ENCODE measurements at regions not wholly inside any gene's neighbourhood (a gene's known extent, or its start where the extent isn't known, plus 50 kb on each side); places are given as distances from the start of the nearest gene placed in this dataset.

DNA sequence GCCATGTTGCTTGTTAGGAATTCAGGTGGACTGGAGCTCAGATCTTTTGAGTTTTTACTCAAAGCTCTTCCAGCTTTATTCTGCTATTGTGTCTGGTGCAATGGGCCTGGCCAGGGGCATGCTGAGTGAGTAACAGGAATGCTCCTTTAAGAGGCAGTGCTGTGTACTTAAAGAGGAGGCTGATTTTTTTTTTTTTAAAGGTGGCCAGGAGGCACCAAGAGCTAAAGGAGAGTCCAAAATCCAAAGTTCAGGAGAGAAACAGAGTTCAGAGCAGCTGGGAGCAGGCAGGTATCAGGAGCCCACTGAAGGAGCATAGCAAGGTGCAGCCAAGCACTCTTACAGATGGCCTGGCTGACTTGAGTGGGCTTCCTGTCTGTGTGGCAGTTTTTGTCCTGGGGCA lies 178.7 kb downstream of the FMR1NB start:
- no peaks in the 10 kb centered on the region for H3K9me3 Mint-ChIP-seq (ENCODE audit: unreplicated experiment)
- H3K4me1 Mint-ChIP-seq (ENCODE audit: unreplicated experiment): no peaks in the 10 kb centered on the region
- H3K27me3 Mint-ChIP-seq (ENCODE audit: unreplicated experiment): peaks cover 2% of the 10 kb centered on the region
- TF ChIP-seq, protein P1, sequence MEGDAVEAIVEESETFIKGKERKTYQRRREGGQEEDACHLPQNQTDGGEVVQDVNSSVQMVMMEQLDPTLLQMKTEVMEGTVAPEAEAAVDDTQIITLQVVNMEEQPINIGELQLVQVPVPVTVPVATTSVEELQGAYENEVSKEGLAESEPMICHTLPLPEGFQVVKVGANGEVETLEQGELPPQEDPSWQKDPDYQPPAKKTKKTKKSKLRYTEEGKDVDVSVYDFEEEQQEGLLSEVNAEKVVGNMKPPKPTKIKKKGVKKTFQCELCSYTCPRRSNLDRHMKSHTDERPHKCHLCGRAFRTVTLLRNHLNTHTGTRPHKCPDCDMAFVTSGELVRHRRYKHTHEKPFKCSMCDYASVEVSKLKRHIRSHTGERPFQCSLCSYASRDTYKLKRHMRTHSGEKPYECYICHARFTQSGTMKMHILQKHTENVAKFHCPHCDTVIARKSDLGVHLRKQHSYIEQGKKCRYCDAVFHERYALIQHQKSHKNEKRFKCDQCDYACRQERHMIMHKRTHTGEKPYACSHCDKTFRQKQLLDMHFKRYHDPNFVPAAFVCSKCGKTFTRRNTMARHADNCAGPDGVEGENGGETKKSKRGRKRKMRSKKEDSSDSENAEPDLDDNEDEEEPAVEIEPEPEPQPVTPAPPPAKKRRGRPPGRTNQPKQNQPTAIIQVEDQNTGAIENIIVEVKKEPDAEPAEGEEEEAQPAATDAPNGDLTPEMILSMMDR (IDR thresholded peaks at IDR 0.05; ENCODE audit: unreplicated experiment): no peak
- no peak overlapping the region for H3K27ac Mint-ChIP-seq (ENCODE audit: unreplicated experiment)
- H3K36me3 Mint-ChIP-seq (ENCODE audit: low read depth, unreplicated experiment): no peaks in the 10 kb centered on the region
- no peak overlapping the region for H3K4me3 Mint-ChIP-seq (ENCODE audit: unreplicated experiment)
- DNase-seq (ENCODE audit: low spot score): no peak

DNA sequence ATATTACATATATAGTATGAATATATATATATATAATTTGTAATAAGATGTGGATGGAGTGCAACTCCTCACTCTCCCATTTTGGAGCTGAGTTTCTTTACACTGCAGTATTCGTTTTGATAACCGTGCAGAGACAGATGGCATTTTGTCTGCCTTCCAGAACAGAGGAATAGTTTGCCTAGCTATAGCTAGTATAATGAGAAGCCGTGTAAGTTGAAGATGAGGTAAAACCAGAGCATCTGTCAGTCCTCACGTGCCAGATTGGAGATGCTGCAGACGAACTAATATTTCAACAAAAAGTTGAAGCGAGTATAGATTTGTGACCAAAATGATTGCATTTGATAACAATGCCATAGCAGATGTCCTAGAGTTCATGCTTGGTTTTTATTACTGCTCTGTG lies 180.6 kb downstream of the FMR1NB start:
- Mint-ChIP-seq H3K27ac (ENCODE audit: unreplicated experiment) (no peak overlapping the region), H3K4me1 (ENCODE audit: unreplicated experiment) (no peaks in the 10 kb centered on the region), H3K36me3 (ENCODE audit: low read depth, unreplicated experiment) (no peaks in the 10 kb centered on the region), H3K9me3 (ENCODE audit: unreplicated experiment) (no peaks in the 10 kb centered on the region), H3K27me3 (ENCODE audit: unreplicated experiment) (peaks cover 2% of the 10 kb centered on the region), H3K4me3 (ENCODE audit: unreplicated experiment) (no peak overlapping the region)
- no peak for DNase-seq (ENCODE audit: low spot score)
- TF ChIP-seq, protein P1 (IDR thresholded peaks at IDR 0.05; ENCODE audit: unreplicated experiment): no peak

DNA sequence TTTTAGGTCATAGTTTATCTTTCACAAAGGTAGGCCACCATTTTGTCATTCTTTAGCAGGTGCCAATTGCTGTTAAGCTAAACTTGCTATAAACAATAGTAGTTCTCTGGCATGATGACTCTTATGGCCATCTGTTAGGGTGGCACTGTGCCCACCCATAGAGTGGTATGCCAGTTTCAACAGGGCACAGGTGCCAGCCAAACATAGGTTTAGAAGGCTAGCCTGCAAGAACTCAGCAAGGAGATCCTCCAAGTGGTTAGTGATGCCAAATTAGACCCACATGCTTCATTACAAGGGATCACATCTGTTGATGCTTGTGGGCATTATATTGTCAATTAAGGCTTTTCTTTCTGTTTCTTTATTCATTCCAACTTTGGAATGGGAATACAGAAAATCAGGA lies 204.5 kb downstream of the FMR1NB start:
- Mint-ChIP-seq H3K36me3 (ENCODE audit: low read depth, unreplicated experiment) (no peaks in the 10 kb centered on the region), H3K4me1 (ENCODE audit: unreplicated experiment) (no peaks in the 10 kb centered on the region)
- TF ChIP-seq, protein P1 (IDR thresholded peaks at IDR 0.05; ENCODE audit: unreplicated experiment): no peak

GRCh38 chrX:148192547-148192946 lies 211.4 kb downstream of the FMR1NB start:
- Mint-ChIP-seq H3K36me3 (ENCODE audit: low read depth, unreplicated experiment) (no peaks in the 10 kb centered on the region), H3K4me1 (ENCODE audit: unreplicated experiment) (no peaks in the 10 kb centered on the region), H3K27me3 (ENCODE audit: unreplicated experiment) (no peaks in the 10 kb centered on the region), H3K27ac (ENCODE audit: unreplicated experiment) (no peak overlapping the region), H3K4me3 (ENCODE audit: unreplicated experiment) (no peak overlapping the region), H3K9me3 (ENCODE audit: unreplicated experiment) (no peaks in the 10 kb centered on the region)
- TF ChIP-seq, protein P1 (IDR thresholded peaks at IDR 0.05; ENCODE audit: unreplicated experiment): no peak
- no peak for DNase-seq (ENCODE audit: low spot score)

More for the DNA sequence above, 204.5 kb downstream of the FMR1NB start:
- Mint-ChIP-seq H3K27ac (ENCODE audit: unreplicated experiment) (no peak overlapping the region), H3K4me3 (ENCODE audit: unreplicated experiment) (no peak overlapping the region), H3K27me3 (ENCODE audit: unreplicated experiment) (no peaks in the 10 kb centered on the region), H3K9me3 (ENCODE audit: unreplicated experiment) (no peaks in the 10 kb centered on the region)
- no peak for DNase-seq (ENCODE audit: low spot score)

DNA sequence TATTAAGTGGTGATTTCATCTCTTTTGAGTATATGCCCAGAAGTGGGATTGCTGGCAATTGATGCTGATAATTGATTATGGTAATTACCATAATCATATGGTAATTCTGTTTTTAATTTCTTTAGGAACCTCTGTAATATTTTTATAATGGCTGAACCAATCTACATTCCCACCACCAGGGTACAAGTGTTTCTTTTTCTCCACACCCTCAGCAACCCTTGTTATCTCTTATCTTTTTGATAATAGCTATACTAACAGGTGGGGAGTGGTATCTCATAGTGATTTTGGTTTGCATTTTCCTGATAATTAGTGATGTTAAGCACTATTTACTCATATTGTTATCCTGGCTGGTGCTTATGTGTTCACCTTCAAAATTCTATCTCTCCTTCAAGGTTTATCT lies 212.6 kb downstream of the FMR1NB start:
- no peaks in the 10 kb centered on the region for H3K9me3 Mint-ChIP-seq (ENCODE audit: unreplicated experiment)
- DNase-seq (ENCODE audit: low spot score): no peak
- H3K4me3 Mint-ChIP-seq (ENCODE audit: unreplicated experiment): no peak overlapping the region
- no peak overlapping the region for H3K27ac Mint-ChIP-seq (ENCODE audit: unreplicated experiment)
- no peaks in the 10 kb centered on the region for H3K4me1 Mint-ChIP-seq (ENCODE audit: unreplicated experiment)
- TF ChIP-seq, protein P1 (IDR thresholded peaks at IDR 0.05; ENCODE audit: unreplicated experiment): no peak
- no peaks in the 10 kb centered on the region for H3K36me3 Mint-ChIP-seq (ENCODE audit: low read depth, unreplicated experiment)
- no peaks in the 10 kb centered on the region for H3K27me3 Mint-ChIP-seq (ENCODE audit: unreplicated experiment)
